ENCODE measurements at regions not wholly inside any gene's neighbourhood (a gene's known extent, or its start where the extent isn't known, plus 50 kb on each side); places are given as distances from the start of the nearest gene placed in this dataset.

DNA sequence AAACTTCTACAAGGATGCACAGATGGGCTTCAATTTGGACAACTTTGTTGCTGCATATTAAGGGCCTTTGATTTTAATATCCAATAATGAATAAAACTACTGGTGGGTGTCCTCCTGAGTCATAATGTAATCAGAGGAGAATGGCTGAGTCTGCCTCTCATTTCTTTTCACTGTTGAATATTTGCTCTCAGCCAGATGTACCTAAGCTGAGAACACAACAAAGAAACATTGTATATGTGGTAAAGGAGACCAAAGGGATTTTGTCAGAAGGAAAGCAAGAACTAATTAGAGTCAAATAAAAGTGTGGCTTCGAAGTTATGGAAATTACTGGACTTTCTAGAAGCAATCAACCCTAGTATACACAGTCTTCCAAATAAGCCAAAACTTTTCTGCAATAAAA, 131.0 kb upstream of the BET1 start:
- intact Hi-C loops (cut with micrococcal nuclease), result loop anchor here (2.0 kb wide), 1 partner anchor 18 kb away; no protein-coding TSS in a partner anchor

DNA sequence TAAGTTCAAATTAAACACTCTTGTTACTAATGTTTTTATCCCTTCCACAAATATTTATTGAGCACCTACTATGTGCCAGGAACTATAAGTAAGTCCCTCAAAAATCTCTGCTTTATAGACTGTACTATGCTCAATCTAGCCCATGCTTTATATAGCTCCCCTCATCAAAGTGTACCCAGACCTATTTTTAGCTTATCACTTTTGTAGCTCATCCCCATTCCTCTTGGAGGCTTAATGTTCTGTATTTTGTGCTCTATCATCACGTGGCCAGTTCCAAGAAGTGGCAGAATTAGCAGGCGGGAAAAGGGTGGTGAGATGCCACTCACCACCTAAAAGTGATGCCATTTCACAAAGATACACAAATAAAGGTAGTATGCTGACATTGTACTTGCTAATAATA, 138.1 kb upstream of the BET1 start:
- ChIA-PET POLR2A (no interaction called here), CTCF (interaction anchor here (1.7 to 2.6 kb wide), 3 partner anchors 8 to 11 kb away, joined by 4 to 10 read pairs (median 9); no protein-coding TSS in a partner anchor)
- Histone ChIP-seq H3K4me2 (ENCODE audit: insufficient read depth, low read length) (no peak overlapping the region), H3K36me3 (ENCODE audit: control insufficient read depth in 2 of 2, extremely low read depth in 1 of 2, insufficient read depth in 2 of 2, low read length in 2 of 2) (no peaks in the 10 kb centered on the region), H3K27me3 (ENCODE audit: control insufficient read depth in 2 of 2, insufficient read depth in 2 of 2, low read length in 2 of 2) (no peaks in the 10 kb centered on the region), H4K20me1 (replicated peaks; ENCODE audit: control insufficient read depth, extremely low read depth, insufficient read depth, low read length) (no peaks in the 10 kb centered on the region), H3K9ac (replicated peaks; ENCODE audit: extremely low read depth, insufficient read depth, low read length) (no peak overlapping the region), H3K27ac (ENCODE audit: insufficient read depth, low read depth, low read length) (no peak overlapping the region), H3K4me3 (replicated peaks in 1 of 3; ENCODE audit: insufficient read depth in 1 of 3, low read depth in 1 of 3, low read length in 3 of 3) (no peak overlapping the region), H3K4me1 (ENCODE audit: control insufficient read depth, extremely low read depth, insufficient read depth, low read length) (peaks cover 6% of the 10 kb centered on the region), H2AFZ (ENCODE audit: low read depth, low read length) (no peak overlapping the region), H3K9me1 (replicated peaks; ENCODE audit: control insufficient read depth, extremely low read depth, insufficient read depth, low read length) (no peaks in the 10 kb centered on the region), H3K79me2 (ENCODE audit: control insufficient read depth, insufficient read depth, low read length) (no peaks in the 10 kb centered on the region), H3K9me3 (replicated peaks; ENCODE audit: control insufficient read depth, insufficient read depth, low read length) (no peaks in the 10 kb centered on the region)
- no peak for FAIRE-seq
- dilution Hi-C loops (cut with MboI; ENCODE audit: extremely low pct_ligation_motif_present, low sequenced_read_pairs), result no loop called here
- intact Hi-C loops (cut with micrococcal nuclease), result no loop called here
- DNase-seq (ENCODE audit: low read depth, low spot score), result no peak
- BruUV-seq (replicated peaks), result no TSS peak
- TF ChIP-seq JUN (IDR thresholded peaks at IDR 0.05; ENCODE audit: borderline replicate concordance, insufficient read depth, insufficient read length, low read depth) (no peak), MYC (IDR thresholded peaks at IDR 0.05; ENCODE audit: low read depth, low read length) (no peak), POLR2A (IDR thresholded peaks at IDR 0.05; ENCODE audit: low read depth, low read length) (no peak), POLR2AphosphoS5 (IDR thresholded peaks at IDR 0.05; ENCODE audit: insufficient read depth, low read depth, low read length) (no peak), GATA2 (IDR thresholded peaks at IDR 0.05; ENCODE audit: insufficient read depth, insufficient read length, low read depth, low read length) (no peak), EZH2 (IDR thresholded peaks at IDR 0.05; ENCODE audit: borderline replicate concordance, low read depth, low read length, severe bottlenecking) (no peak), FOS (IDR thresholded peaks at IDR 0.05; ENCODE audit: borderline replicate concordance, insufficient read depth, low read length) (no peak)
- TF ChIP-seq, protein P1, sequence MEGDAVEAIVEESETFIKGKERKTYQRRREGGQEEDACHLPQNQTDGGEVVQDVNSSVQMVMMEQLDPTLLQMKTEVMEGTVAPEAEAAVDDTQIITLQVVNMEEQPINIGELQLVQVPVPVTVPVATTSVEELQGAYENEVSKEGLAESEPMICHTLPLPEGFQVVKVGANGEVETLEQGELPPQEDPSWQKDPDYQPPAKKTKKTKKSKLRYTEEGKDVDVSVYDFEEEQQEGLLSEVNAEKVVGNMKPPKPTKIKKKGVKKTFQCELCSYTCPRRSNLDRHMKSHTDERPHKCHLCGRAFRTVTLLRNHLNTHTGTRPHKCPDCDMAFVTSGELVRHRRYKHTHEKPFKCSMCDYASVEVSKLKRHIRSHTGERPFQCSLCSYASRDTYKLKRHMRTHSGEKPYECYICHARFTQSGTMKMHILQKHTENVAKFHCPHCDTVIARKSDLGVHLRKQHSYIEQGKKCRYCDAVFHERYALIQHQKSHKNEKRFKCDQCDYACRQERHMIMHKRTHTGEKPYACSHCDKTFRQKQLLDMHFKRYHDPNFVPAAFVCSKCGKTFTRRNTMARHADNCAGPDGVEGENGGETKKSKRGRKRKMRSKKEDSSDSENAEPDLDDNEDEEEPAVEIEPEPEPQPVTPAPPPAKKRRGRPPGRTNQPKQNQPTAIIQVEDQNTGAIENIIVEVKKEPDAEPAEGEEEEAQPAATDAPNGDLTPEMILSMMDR (IDR thresholded peaks at IDR 0.05; ENCODE audit: extremely low read depth in 1 of 2, insufficient read depth in 1 of 2, low read depth in 1 of 2, low read length in 2 of 2), result no peak
- TF ChIP-seq, protein P2, sequence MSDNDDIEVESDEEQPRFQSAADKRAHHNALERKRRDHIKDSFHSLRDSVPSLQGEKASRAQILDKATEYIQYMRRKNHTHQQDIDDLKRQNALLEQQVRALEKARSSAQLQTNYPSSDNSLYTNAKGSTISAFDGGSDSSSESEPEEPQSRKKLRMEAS (IDR thresholded peaks at IDR 0.05; ENCODE audit: insufficient read depth, insufficient read length), result no peak

More for the DNA sequence above, 131.0 kb upstream of the BET1 start:
- H3K9ac ChIP-seq (replicated peaks; ENCODE audit: extremely low read depth, insufficient read depth, low read length), result no peak overlapping the region
- no peak for FAIRE-seq
- no peaks in the 10 kb centered on the region for H3K36me3 ChIP-seq (ENCODE audit: control insufficient read depth in 2 of 2, extremely low read depth in 1 of 2, insufficient read depth in 2 of 2, low read length in 2 of 2)
- H3K4me1 ChIP-seq (ENCODE audit: control insufficient read depth, extremely low read depth, insufficient read depth, low read length), result peaks cover 2% of the 10 kb centered on the region
- H3K79me2 ChIP-seq (ENCODE audit: control insufficient read depth, insufficient read depth, low read length), result no peaks in the 10 kb centered on the region
- no peak overlapping the region for H3K27ac ChIP-seq (ENCODE audit: insufficient read depth, low read depth, low read length)
- H3K4me2 ChIP-seq (ENCODE audit: insufficient read depth, low read length), result no peak overlapping the region
- no TSS peak for BruUV-seq (replicated peaks)
- no peaks in the 10 kb centered on the region for H3K9me1 ChIP-seq (replicated peaks; ENCODE audit: control insufficient read depth, extremely low read depth, insufficient read depth, low read length)
- H4K20me1 ChIP-seq (replicated peaks; ENCODE audit: control insufficient read depth, extremely low read depth, insufficient read depth, low read length), result no peaks in the 10 kb centered on the region
- POLR2A ChIA-PET, result no interaction called here
- H3K4me3 ChIP-seq (replicated peaks in 1 of 3; ENCODE audit: insufficient read depth in 1 of 3, low read depth in 1 of 3, low read length in 3 of 3), result no peak overlapping the region
- H3K27me3 ChIP-seq (ENCODE audit: control insufficient read depth in 2 of 2, insufficient read depth in 2 of 2, low read length in 2 of 2), result no peaks in the 10 kb centered on the region
- CTCF ChIA-PET, result interaction anchor here (0.7 to 2.1 kb wide), 4 partner anchors 9 to 233 kb away, joined by 3 to 6 read pairs (median 3); no protein-coding TSS in a partner anchor
- TF ChIP-seq FOS (IDR thresholded peaks at IDR 0.05; ENCODE audit: borderline replicate concordance, insufficient read depth, low read length) (peak; percentile 10), POLR2AphosphoS5 (IDR thresholded peaks at IDR 0.05; ENCODE audit: insufficient read depth, low read depth, low read length) (no peak)
- dilution Hi-C loops (cut with MboI; ENCODE audit: extremely low pct_ligation_motif_present, low sequenced_read_pairs), result no loop called here
- H3K9me3 ChIP-seq (replicated peaks; ENCODE audit: control insufficient read depth, insufficient read depth, low read length), result no peaks in the 10 kb centered on the region
- no peak for DNase-seq (ENCODE audit: low read depth, low spot score)
- no peak overlapping the region for H2AFZ ChIP-seq (ENCODE audit: low read depth, low read length)
